OCI-LY1 (cell line): ENCODE measurements at regions not wholly inside any gene's neighbourhood (a gene's known extent, or its start where the extent isn't known, plus 50 kb on each side); places are given as distances from the start of the nearest gene placed in this dataset.

Source experiments
- H2AFZ ChIP-seq: fragments of 200-600 bp; sonication (generic), shearing (Covaris generic); 2 replicates; pipeline ENCODE4 v1.6.0; 2014; ENCODE audit warnings: antibody characterized with exemption, mild to moderate bottlenecking, low read length
- H3F3A ChIP-seq: fragments of 200-600 bp; sonication (generic), shearing (Covaris generic); 2 replicates; pipeline ENCODE4 v1.6.0; 2014; ENCODE audit warnings: mild to moderate bottlenecking, antibody characterized with exemption, low read length, moderate library complexity; ENCODE audit not compliant: insufficient read depth
- H3K27ac ChIP-seq: fragments of 200-600 bp; sonication (generic); 2 replicates; pipeline ENCODE4 v1.5.1; 2014; ENCODE audit warnings: low read length, mixed run types, mild to moderate bottlenecking, low read depth; ENCODE audit not compliant: poor library complexity, severe bottlenecking
- H3K27me3 ChIP-seq: fragments of 200-600 bp; sonication (generic); 2 replicates; pipeline ENCODE4 v1.6.0; 2014; ENCODE audit warnings: antibody characterized with exemption, mild to moderate bottlenecking, low read length, moderate library complexity; ENCODE audit not compliant: insufficient read depth
- H3K36me3 ChIP-seq: fragments of 200-600 bp; sonication (generic); 2 replicates; pipeline ENCODE4 v1.6.1; 2014; ENCODE audit warnings: mild to moderate bottlenecking, antibody characterized with exemption, low read length, moderate library complexity, mixed read lengths; ENCODE audit not compliant: insufficient read depth
- H3K4me1 ChIP-seq: fragments of 200-600 bp; sonication (generic); 2 replicates; pipeline ENCODE4 v1.5.1; 2014; ENCODE audit warnings: mild to moderate bottlenecking, low read length, moderate library complexity; ENCODE audit not compliant: insufficient read depth, severe bottlenecking
- H3K4me2 ChIP-seq: fragments of 200-600 bp; sonication (generic), shearing (Covaris generic); 2 replicates; pipeline ENCODE4 v1.6.1; 2014; ENCODE audit warnings: low read length
- H3K4me3 ChIP-seq: fragments of 200-600 bp; sonication (generic); 2 replicates; pipeline ENCODE4 v1.5.1; 2014; ENCODE audit warnings: low read length, low read depth, mild to moderate bottlenecking, mixed read lengths; ENCODE audit not compliant: poor library complexity, severe bottlenecking
- H3K79me2 ChIP-seq: fragments of 200-600 bp; shearing (Covaris generic); 2 replicates; pipeline ENCODE4 v1.6.1; 2016; ENCODE audit warnings: mixed run types, low read length, mixed read lengths; ENCODE audit not compliant: insufficient read depth
- H3K9ac ChIP-seq: fragments of 200-600 bp; sonication (generic), shearing (Covaris generic); 2 replicates; pipeline ENCODE4 v1.6.1; 2014; ENCODE audit warnings: mild to moderate bottlenecking, low read length, mixed read lengths
- H3K9me2 ChIP-seq: fragments of 200-600 bp; sonication (generic), shearing (Covaris generic); 2 replicates; pipeline ENCODE4 v1.6.1; 2014; ENCODE audit warnings: low read depth, mild to moderate bottlenecking, low read length, mixed read lengths
- H3K9me3 ChIP-seq: fragments of 200-600 bp; shearing (Covaris generic); 2 replicates; pipeline ENCODE4 v1.6.1; 2014; ENCODE audit warnings: low read length, mixed read lengths
- H4K20me1 ChIP-seq: fragments of 200-600 bp; sonication (generic), shearing (Covaris generic); 2 replicates; pipeline ENCODE4 v1.6.0; 2016; ENCODE audit warnings: mild to moderate bottlenecking, low read length; ENCODE audit not compliant: insufficient read depth
- EZH2 ChIP-seq: fragments of 200-600 bp; sonication (generic), shearing (Covaris generic); IDR thresholded peaks from 2 replicates; pipeline ENCODE4 v1.8.0; 2017; ENCODE audit warnings: borderline replicate concordance, mixed run types, mild to moderate bottlenecking, antibody characterized with exemption, low read length, moderate library complexity, mixed read lengths
- TF ChIP-seq, protein P1 (sequence below): fragments of 200-600 bp; sonication (generic), shearing (Covaris generic); IDR thresholded peaks from 2 replicates; pipeline ENCODE4 v1.5.1; 2017; ENCODE audit warnings: mild to moderate bottlenecking, antibody characterized with exemption, low read length, moderate library complexity, mixed read lengths

DNA sequence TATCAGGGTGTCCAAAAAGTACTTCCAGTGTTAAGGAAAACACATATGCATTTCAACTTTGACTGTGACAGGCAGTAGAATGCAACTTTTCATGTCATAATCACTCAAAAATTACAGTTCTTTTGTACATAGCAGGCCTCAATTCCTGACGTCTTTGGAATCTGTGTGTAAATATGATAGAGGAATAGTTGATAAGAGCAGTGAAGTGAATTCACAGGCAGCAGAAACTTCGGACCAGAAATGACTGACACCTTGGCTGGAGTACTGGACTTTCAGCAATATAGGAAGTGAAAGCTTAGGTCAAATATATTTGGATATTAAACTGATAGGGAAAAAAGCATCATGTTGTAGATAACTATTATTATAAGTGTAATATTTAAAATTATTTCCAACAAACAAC is 1741.2 kb upstream of the PCDH20 start:
- no peak overlapping the region for H2AFZ ChIP-seq
- H3K27ac ChIP-seq: no peak overlapping the region
- no peaks in the 10 kb centered on the region for H3K79me2 ChIP-seq
- no peak overlapping the region for H3K4me3 ChIP-seq
- H3K27me3 ChIP-seq: no peaks in the 10 kb centered on the region
- TF ChIP-seq EZH2: no peak
- TF ChIP-seq, protein P1, sequence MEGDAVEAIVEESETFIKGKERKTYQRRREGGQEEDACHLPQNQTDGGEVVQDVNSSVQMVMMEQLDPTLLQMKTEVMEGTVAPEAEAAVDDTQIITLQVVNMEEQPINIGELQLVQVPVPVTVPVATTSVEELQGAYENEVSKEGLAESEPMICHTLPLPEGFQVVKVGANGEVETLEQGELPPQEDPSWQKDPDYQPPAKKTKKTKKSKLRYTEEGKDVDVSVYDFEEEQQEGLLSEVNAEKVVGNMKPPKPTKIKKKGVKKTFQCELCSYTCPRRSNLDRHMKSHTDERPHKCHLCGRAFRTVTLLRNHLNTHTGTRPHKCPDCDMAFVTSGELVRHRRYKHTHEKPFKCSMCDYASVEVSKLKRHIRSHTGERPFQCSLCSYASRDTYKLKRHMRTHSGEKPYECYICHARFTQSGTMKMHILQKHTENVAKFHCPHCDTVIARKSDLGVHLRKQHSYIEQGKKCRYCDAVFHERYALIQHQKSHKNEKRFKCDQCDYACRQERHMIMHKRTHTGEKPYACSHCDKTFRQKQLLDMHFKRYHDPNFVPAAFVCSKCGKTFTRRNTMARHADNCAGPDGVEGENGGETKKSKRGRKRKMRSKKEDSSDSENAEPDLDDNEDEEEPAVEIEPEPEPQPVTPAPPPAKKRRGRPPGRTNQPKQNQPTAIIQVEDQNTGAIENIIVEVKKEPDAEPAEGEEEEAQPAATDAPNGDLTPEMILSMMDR: no peak
- no peak overlapping the region for H3K4me2 ChIP-seq
- H3F3A ChIP-seq: no peaks in the 10 kb centered on the region
- no peaks in the 10 kb centered on the region for H4K20me1 ChIP-seq
- no peaks in the 10 kb centered on the region for H3K9me2 ChIP-seq
- no peaks in the 10 kb centered on the region for H3K4me1 ChIP-seq
- no peak overlapping the region for H3K9ac ChIP-seq
- no peaks in the 10 kb centered on the region for H3K36me3 ChIP-seq
- H3K9me3 ChIP-seq: no peaks in the 10 kb centered on the region

DNA sequence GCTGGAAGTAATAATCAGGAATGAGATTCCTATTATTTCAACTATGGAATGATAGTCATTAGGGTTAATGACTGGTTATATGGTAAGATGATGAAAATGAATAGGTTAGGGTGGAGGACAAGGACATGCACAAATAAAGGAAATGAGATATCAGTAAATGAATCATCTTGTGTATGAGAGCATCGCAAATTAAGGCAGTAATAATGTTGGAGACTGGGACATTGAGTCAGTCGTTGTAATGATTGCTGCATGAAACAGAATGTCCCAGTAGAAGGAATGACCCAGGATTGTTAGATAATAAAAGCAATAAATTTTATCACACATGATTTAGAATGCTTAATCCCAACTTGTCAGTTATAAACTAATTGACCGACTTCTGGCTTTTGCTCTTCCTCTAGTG is 1733.7 kb upstream of the PCDH20 start:
- H3K9me2 ChIP-seq: no peaks in the 10 kb centered on the region
- no peaks in the 10 kb centered on the region for H3K79me2 ChIP-seq
- no peaks in the 10 kb centered on the region for H3K9me3 ChIP-seq
- H3K4me3 ChIP-seq: no peak overlapping the region
- no peaks in the 10 kb centered on the region for H3F3A ChIP-seq
- H4K20me1 ChIP-seq: no peaks in the 10 kb centered on the region
- H3K36me3 ChIP-seq: no peaks in the 10 kb centered on the region
- no peak overlapping the region for H3K27ac ChIP-seq
- H3K9ac ChIP-seq: no peak overlapping the region
- TF ChIP-seq EZH2: no peak
- TF ChIP-seq, protein P1: no peak
- H2AFZ ChIP-seq: no peak overlapping the region
- no peak overlapping the region for H3K4me2 ChIP-seq
- H3K4me1 ChIP-seq: no peaks in the 10 kb centered on the region
- H3K27me3 ChIP-seq: no peaks in the 10 kb centered on the region

DNA sequence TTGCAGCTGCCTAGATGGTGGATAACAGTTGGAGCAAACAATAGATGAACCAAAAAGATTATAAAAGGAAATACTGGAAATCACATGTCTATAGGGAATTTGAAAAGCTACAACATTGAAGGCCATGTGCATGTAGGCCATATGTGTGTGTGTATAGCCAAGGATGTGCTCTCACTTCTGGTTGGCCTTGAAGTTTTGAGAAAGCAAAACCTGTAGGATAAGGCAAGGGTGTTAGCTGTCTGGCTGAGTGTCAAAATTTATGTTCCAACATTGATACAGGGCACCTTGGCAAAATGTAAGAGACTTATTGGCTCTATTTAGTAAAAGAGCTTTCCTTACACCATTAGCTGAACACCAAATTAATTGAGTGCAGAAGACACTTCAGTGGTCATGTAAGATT is 1723.6 kb upstream of the PCDH20 start:
- Histone ChIP-seq H3K36me3 (no peaks in the 10 kb centered on the region), H3K9ac (no peak overlapping the region), H3K4me3 (no peak overlapping the region), H3F3A (no peaks in the 10 kb centered on the region), H3K27ac (no peak overlapping the region), H4K20me1 (no peaks in the 10 kb centered on the region), H3K4me1 (no peaks in the 10 kb centered on the region), H3K4me2 (no peak overlapping the region), H2AFZ (no peak overlapping the region), H3K79me2 (no peaks in the 10 kb centered on the region), H3K9me3 (no peaks in the 10 kb centered on the region), H3K9me2 (no peaks in the 10 kb centered on the region), H3K27me3 (no peaks in the 10 kb centered on the region)
- TF ChIP-seq, protein P1: no peak
- no peak for TF ChIP-seq EZH2
